Dendritic cell treated with granulocyte-macrophage colony-stimulating factor and Interleukin-4, amounts not matched to agents 40 ng/mL and 50 ng/mL, for 4 days (primary cell): ENCODE measurements at regions not wholly inside any gene's neighbourhood (a gene's known extent, or its start where the extent isn't known, plus 50 kb on each side); places are given as distances from the start of the nearest gene placed in this dataset.

Source experiments
- H3K27ac Mint-ChIP-seq: one replicate; pipeline ENCODE4 v1.8.0; 2022; ENCODE audit warnings: mild to moderate bottlenecking, mixed read lengths
- H3K27me3 Mint-ChIP-seq: one replicate; pipeline ENCODE4 v1.8.0; 2022; ENCODE audit warnings: mild to moderate bottlenecking, mixed read lengths
- H3K36me3 Mint-ChIP-seq: one replicate; pipeline ENCODE4 v1.8.0; 2022; ENCODE audit warnings: low read depth, mixed read lengths
- H3K4me1 Mint-ChIP-seq: one replicate; pipeline ENCODE4 v1.8.0; 2022; ENCODE audit warnings: low read depth, mixed read lengths
- H3K4me3 Mint-ChIP-seq: one replicate; pipeline ENCODE4 v1.8.0; 2022; ENCODE audit warnings: mild to moderate bottlenecking, moderate library complexity, mixed read lengths
- H3K9me3 Mint-ChIP-seq: one replicate; pipeline ENCODE4 v1.8.0; 2022; ENCODE audit warnings: mixed read lengths
- intact Hi-C: fragments of 100-400 bp; cut with micrococcal nuclease; formaldehyde crosslinking; loops from one replicate; pipeline ENCODE4 v1.15.0; 2022

- H3K27ac Mint-ChIP-seq = no peak overlapping the region
- H3K4me1 Mint-ChIP-seq = no peaks in the 10 kb centered on the region
Observed at GRCh38 chr11:97309291-97309690, 919.5 kb downstream of the JRKL start.

GRCh38 chr11:97325693-97326092 lies 935.9 kb downstream of the JRKL start:
- intact Hi-C loops = no loop called here
- no peak overlapping the region for H3K27ac Mint-ChIP-seq
- no peaks in the 10 kb centered on the region for H3K27me3 Mint-ChIP-seq
- H3K4me3 Mint-ChIP-seq = no peak overlapping the region
- H3K36me3 Mint-ChIP-seq = no peaks in the 10 kb centered on the region
- H3K9me3 Mint-ChIP-seq = peaks cover 52% of the 10 kb centered on the region
- no peaks in the 10 kb centered on the region for H3K4me1 Mint-ChIP-seq

More at GRCh38 chr11:97309291-97309690, 919.5 kb downstream of the JRKL start:
- Mint-ChIP-seq H3K27me3 (no peaks in the 10 kb centered on the region), H3K9me3 (peaks cover 17% of the 10 kb centered on the region), H3K36me3 (no peaks in the 10 kb centered on the region), H3K4me3 (no peak overlapping the region)
- intact Hi-C loops = no loop called here

- no peaks in the 10 kb centered on the region for H3K36me3 Mint-ChIP-seq
- no peak overlapping the region for H3K4me3 Mint-ChIP-seq
- H3K27ac Mint-ChIP-seq = no peak overlapping the region
- H3K4me1 Mint-ChIP-seq = no peaks in the 10 kb centered on the region
- H3K27me3 Mint-ChIP-seq = no peaks in the 10 kb centered on the region
- intact Hi-C loops = no loop called here
- peaks cover 19% of the 10 kb centered on the region for H3K9me3 Mint-ChIP-seq
Observed at GRCh38 chr11:97332271-97332670, 942.5 kb downstream of the JRKL start.

- H3K36me3 Mint-ChIP-seq = no peaks in the 10 kb centered on the region
- H3K9me3 Mint-ChIP-seq = peaks cover 19% of the 10 kb centered on the region
- intact Hi-C loops = no loop called here
- no peaks in the 10 kb centered on the region for H3K27me3 Mint-ChIP-seq
- no peak overlapping the region for H3K27ac Mint-ChIP-seq
- H3K4me1 Mint-ChIP-seq = no peaks in the 10 kb centered on the region
- H3K4me3 Mint-ChIP-seq = no peak overlapping the region
Observed at GRCh38 chr11:97336064-97336463, 946.3 kb downstream of the JRKL start.

GRCh38 chr11:97345032-97345431 lies 955.2 kb downstream of the JRKL start:
- no peak overlapping the region for H3K27ac Mint-ChIP-seq
- peaks cover 6% of the 10 kb centered on the region for H3K9me3 Mint-ChIP-seq
- no peak overlapping the region for H3K4me3 Mint-ChIP-seq
- intact Hi-C loops = no loop called here
- no peaks in the 10 kb centered on the region for H3K36me3 Mint-ChIP-seq
- no peaks in the 10 kb centered on the region for H3K27me3 Mint-ChIP-seq
- H3K4me1 Mint-ChIP-seq = no peaks in the 10 kb centered on the region

- no peaks in the 10 kb centered on the region for H3K4me1 Mint-ChIP-seq
- H3K27me3 Mint-ChIP-seq = no peaks in the 10 kb centered on the region
- intact Hi-C loops = no loop called here
- H3K9me3 Mint-ChIP-seq = peaks cover 8% of the 10 kb centered on the region
- no peak overlapping the region for H3K4me3 Mint-ChIP-seq
- H3K36me3 Mint-ChIP-seq = no peaks in the 10 kb centered on the region
- H3K27ac Mint-ChIP-seq = no peak overlapping the region
Observed at GRCh38 chr11:97349201-97349600, 959.4 kb downstream of the JRKL start.

GRCh38 chr11:97351939-97352338 lies 962.1 kb downstream of the JRKL start:
- intact Hi-C loops = no loop called here
- no peaks in the 10 kb centered on the region for H3K4me1 Mint-ChIP-seq
- no peak overlapping the region for H3K27ac Mint-ChIP-seq
- H3K9me3 Mint-ChIP-seq = peaks cover 8% of the 10 kb centered on the region
- no peaks in the 10 kb centered on the region for H3K36me3 Mint-ChIP-seq
- no peaks in the 10 kb centered on the region for H3K27me3 Mint-ChIP-seq
- H3K4me3 Mint-ChIP-seq = no peak overlapping the region

GRCh38 chr11:97354026-97354425 lies 964.2 kb downstream of the JRKL start:
- Mint-ChIP-seq H3K4me3 (no peak overlapping the region), H3K36me3 (no peaks in the 10 kb centered on the region), H3K27me3 (no peaks in the 10 kb centered on the region), H3K27ac (no peak overlapping the region), H3K9me3 (peaks cover 8% of the 10 kb centered on the region), H3K4me1 (no peaks in the 10 kb centered on the region)
- intact Hi-C loops = no loop called here

- no peak overlapping the region for H3K27ac Mint-ChIP-seq
- intact Hi-C loops = no loop called here
- H3K4me3 Mint-ChIP-seq = no peak overlapping the region
- H3K36me3 Mint-ChIP-seq = no peaks in the 10 kb centered on the region
- no peaks in the 10 kb centered on the region for H3K27me3 Mint-ChIP-seq
- no peaks in the 10 kb centered on the region for H3K4me1 Mint-ChIP-seq
- peaks cover 8% of the 10 kb centered on the region for H3K9me3 Mint-ChIP-seq
Observed at GRCh38 chr11:97354576-97354975, 964.8 kb downstream of the JRKL start.

GRCh38 chr11:97355230-97355629 lies 965.4 kb downstream of the JRKL start:
- intact Hi-C loops = no loop called here
- Mint-ChIP-seq H3K36me3 (no peaks in the 10 kb centered on the region), H3K9me3 (peaks cover 8% of the 10 kb centered on the region), H3K4me1 (no peaks in the 10 kb centered on the region), H3K4me3 (no peak overlapping the region), H3K27ac (no peak overlapping the region), H3K27me3 (no peaks in the 10 kb centered on the region)

GRCh38 chr11:97356144-97356543 lies 966.3 kb downstream of the JRKL start:
- Mint-ChIP-seq H3K27me3 (no peaks in the 10 kb centered on the region), H3K4me1 (no peaks in the 10 kb centered on the region)

GRCh38 chr11:97359016-97359415 lies 969.2 kb downstream of the JRKL start:
- no peaks in the 10 kb centered on the region for H3K27me3 Mint-ChIP-seq
- peaks cover 8% of the 10 kb centered on the region for H3K9me3 Mint-ChIP-seq
- H3K4me1 Mint-ChIP-seq = no peaks in the 10 kb centered on the region
- no peak overlapping the region for H3K27ac Mint-ChIP-seq
- no peaks in the 10 kb centered on the region for H3K36me3 Mint-ChIP-seq
- H3K4me3 Mint-ChIP-seq = no peak overlapping the region
- intact Hi-C loops = no loop called here

More at GRCh38 chr11:97356144-97356543, 966.3 kb downstream of the JRKL start:
- intact Hi-C loops = no loop called here
- Mint-ChIP-seq H3K36me3 (no peaks in the 10 kb centered on the region), H3K9me3 (peaks cover 8% of the 10 kb centered on the region), H3K4me3 (no peak overlapping the region), H3K27ac (no peak overlapping the region)

GRCh38 chr11:97361812-97362378 lies 972.1 kb downstream of the JRKL start:
- Mint-ChIP-seq H3K27me3 (no peaks in the 10 kb centered on the region), H3K9me3 (peaks cover 37% of the 10 kb centered on the region), H3K4me3 (no peak overlapping the region), H3K36me3 (no peaks in the 10 kb centered on the region), H3K27ac (no peak overlapping the region), H3K4me1 (no peaks in the 10 kb centered on the region)
- intact Hi-C loops = no loop called here

GRCh38 chr11:97363331-97363730 lies 973.5 kb downstream of the JRKL start:
- H3K4me3 Mint-ChIP-seq = no peak overlapping the region

GRCh38 chr11:97364047-97364446 lies 974.2 kb downstream of the JRKL start:
- intact Hi-C loops = no loop called here
- Mint-ChIP-seq H3K27me3 (no peaks in the 10 kb centered on the region), H3K27ac (no peak overlapping the region), H3K9me3 (peaks cover 59% of the 10 kb centered on the region), H3K36me3 (no peaks in the 10 kb centered on the region), H3K4me3 (no peak overlapping the region), H3K4me1 (no peaks in the 10 kb centered on the region)

More at GRCh38 chr11:97363331-97363730, 973.5 kb downstream of the JRKL start:
- H3K27me3 Mint-ChIP-seq = no peaks in the 10 kb centered on the region
- H3K4me1 Mint-ChIP-seq = no peaks in the 10 kb centered on the region
- H3K9me3 Mint-ChIP-seq = peaks cover 51% of the 10 kb centered on the region
- intact Hi-C loops = no loop called here
- H3K36me3 Mint-ChIP-seq = no peaks in the 10 kb centered on the region
- H3K27ac Mint-ChIP-seq = no peak overlapping the region
